Astrocyte (in vitro differentiated cells and primary cell): ENCODE measurements at regions not wholly inside any gene's neighbourhood (a gene's known extent, or its start where the extent isn't known, plus 50 kb on each side); places are given as distances from the start of the nearest gene placed in this dataset.

Experiments
- EZH2 ChIP-seq: IDR thresholded peaks from 2 replicates; pipeline ENCODE4 v1.6.1; 2012; ENCODE audit warnings: mild to moderate bottlenecking, low read length, inconsistent platforms; ENCODE audit not compliant: insufficient read depth
- TF ChIP-seq, protein P1 (sequence below): IDR thresholded peaks from 2 replicates; pipeline ENCODE4 v1.5.1; 2011; ENCODE audit warnings: low read depth, mild to moderate bottlenecking, inconsistent platforms, low read length, moderate library complexity; ENCODE audit not compliant: insufficient read depth

DNA sequence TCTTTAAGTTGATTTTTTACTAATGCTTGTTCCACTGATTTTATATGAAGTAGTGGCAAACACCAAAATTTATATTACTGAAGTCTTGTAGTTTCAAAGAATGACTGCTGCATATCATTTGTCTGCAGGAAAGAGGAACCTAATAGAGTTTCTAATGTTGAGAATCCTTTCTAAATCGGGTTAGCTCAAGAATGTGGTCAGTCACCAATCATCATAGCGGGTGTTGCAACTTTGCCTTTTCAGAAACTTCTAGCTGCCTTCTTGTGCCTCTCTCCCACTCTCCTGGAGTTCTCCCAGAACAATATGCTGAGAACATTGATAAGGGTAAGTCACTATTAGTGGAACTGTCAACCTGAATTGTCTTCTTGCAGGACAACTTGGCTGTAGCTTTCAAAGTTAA is 524.8 kb upstream of the SORCS1 start:
- TF ChIP-seq, protein P1, sequence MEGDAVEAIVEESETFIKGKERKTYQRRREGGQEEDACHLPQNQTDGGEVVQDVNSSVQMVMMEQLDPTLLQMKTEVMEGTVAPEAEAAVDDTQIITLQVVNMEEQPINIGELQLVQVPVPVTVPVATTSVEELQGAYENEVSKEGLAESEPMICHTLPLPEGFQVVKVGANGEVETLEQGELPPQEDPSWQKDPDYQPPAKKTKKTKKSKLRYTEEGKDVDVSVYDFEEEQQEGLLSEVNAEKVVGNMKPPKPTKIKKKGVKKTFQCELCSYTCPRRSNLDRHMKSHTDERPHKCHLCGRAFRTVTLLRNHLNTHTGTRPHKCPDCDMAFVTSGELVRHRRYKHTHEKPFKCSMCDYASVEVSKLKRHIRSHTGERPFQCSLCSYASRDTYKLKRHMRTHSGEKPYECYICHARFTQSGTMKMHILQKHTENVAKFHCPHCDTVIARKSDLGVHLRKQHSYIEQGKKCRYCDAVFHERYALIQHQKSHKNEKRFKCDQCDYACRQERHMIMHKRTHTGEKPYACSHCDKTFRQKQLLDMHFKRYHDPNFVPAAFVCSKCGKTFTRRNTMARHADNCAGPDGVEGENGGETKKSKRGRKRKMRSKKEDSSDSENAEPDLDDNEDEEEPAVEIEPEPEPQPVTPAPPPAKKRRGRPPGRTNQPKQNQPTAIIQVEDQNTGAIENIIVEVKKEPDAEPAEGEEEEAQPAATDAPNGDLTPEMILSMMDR: no peak
- TF ChIP-seq EZH2: no peak
